H9 (cell line): ENCODE measurements at regions not wholly inside any gene's neighbourhood (a gene's known extent, or its start where the extent isn't known, plus 50 kb on each side); places are given as distances from the start of the nearest gene placed in this dataset.

Experiments used
- DNase-seq: peaks from one replicate; pipeline ENCODE4 v3.0.0-alpha.2; 2017
- H2AFZ ChIP-seq: one replicate; pipeline ENCODE4 v1.6.1; 2013; ENCODE audit warnings: mild to moderate bottlenecking, low read length, control low read depth, moderate library complexity
- H2AK5ac ChIP-seq: 2 replicates; pipeline ENCODE4 v1.6.1; 2013; ENCODE audit warnings: low read length, control low read depth, mixed read lengths; ENCODE audit not compliant: insufficient read length
- H2BK120ac ChIP-seq: one replicate; pipeline ENCODE4 v1.6.1; 2013; ENCODE audit warnings: low read depth, mild to moderate bottlenecking, low read length, control low read depth, inconsistent platforms; ENCODE audit not compliant: poor library complexity, severe bottlenecking
- H2BK12ac ChIP-seq: 2 replicates; pipeline ENCODE4 v1.6.1; 2013; ENCODE audit warnings: low read length, control low read depth, mixed read lengths, low read depth; ENCODE audit not compliant: insufficient read length
- H2BK15ac ChIP-seq: 2 replicates; pipeline ENCODE4 v1.6.1; 2013; ENCODE audit warnings: low read depth, low read length, control low read depth
- H2BK20ac ChIP-seq: one replicate; pipeline ENCODE4 v1.6.1; 2013; ENCODE audit warnings: low read depth, mild to moderate bottlenecking, low read length, control low read depth, inconsistent platforms; ENCODE audit not compliant: poor library complexity, severe bottlenecking
- H2BK5ac ChIP-seq: 2 replicates; pipeline ENCODE4 v1.6.1; 2013; ENCODE audit warnings: low read length, control low read depth, mixed read lengths; ENCODE audit not compliant: insufficient read length
- H3K14ac ChIP-seq: 2 replicates; pipeline ENCODE4 v1.6.1; 2013; ENCODE audit warnings: low read length, control low read depth; ENCODE audit not compliant: insufficient read depth
- H3K18ac ChIP-seq: 2 replicates; pipeline ENCODE4 v1.6.1; 2013; ENCODE audit warnings: low read depth, mild to moderate bottlenecking, mixed read lengths, low read length, control low read depth; ENCODE audit not compliant: insufficient read length
- H3K23ac ChIP-seq: 2 replicates; pipeline ENCODE4 v1.6.1; 2013; ENCODE audit warnings: low read length, control low read depth, mixed read lengths, low read depth; ENCODE audit not compliant: insufficient read length
- H3K23me2 ChIP-seq: 2 replicates; pipeline ENCODE4 v1.6.1; 2013; ENCODE audit warnings: low read depth, mild to moderate bottlenecking, mixed read lengths, low read length, control low read depth; ENCODE audit not compliant: insufficient read length, poor library complexity, severe bottlenecking
- H3K27ac ChIP-seq: 2 replicates; pipeline ENCODE4 v1.5.1; 2013; ENCODE audit warnings: low read length, control low read depth, mixed read lengths, low read depth; ENCODE audit not compliant: insufficient read length
- H3K27me3 ChIP-seq: 2 replicates; pipeline ENCODE4 v1.6.1; 2013; ENCODE audit warnings: low read length, control low read depth, inconsistent platforms; ENCODE audit not compliant: insufficient read depth
- H3K4ac ChIP-seq: 2 replicates; pipeline ENCODE4 v1.6.1; 2013; ENCODE audit warnings: low read depth, mild to moderate bottlenecking, control low read depth, inconsistent platforms, low read length, moderate library complexity
- H3K4me1 ChIP-seq: 2 replicates; pipeline ENCODE4 v1.6.1; 2013; ENCODE audit warnings: low read length, control low read depth, inconsistent platforms; ENCODE audit not compliant: insufficient read depth
- H3K4me2 ChIP-seq: 2 replicates; pipeline ENCODE4 v1.6.1; 2013; ENCODE audit warnings: low read length, control low read depth, mixed read lengths; ENCODE audit not compliant: insufficient read length, insufficient read depth
- H3K56ac ChIP-seq: 2 replicates; pipeline ENCODE4 v1.6.1; 2013; ENCODE audit warnings: low read depth, mild to moderate bottlenecking, mixed read lengths, low read length, control low read depth; ENCODE audit not compliant: insufficient read length
- H3K79me1 ChIP-seq: 2 replicates; pipeline ENCODE4 v1.6.1; 2013; ENCODE audit warnings: low read depth, mild to moderate bottlenecking, moderate library complexity, low read length, control low read depth, inconsistent platforms; ENCODE audit not compliant: insufficient read depth, poor library complexity, severe bottlenecking
- H3K79me2 ChIP-seq: 2 replicates; pipeline ENCODE4 v1.6.1; 2013; ENCODE audit warnings: low read length, control low read depth, inconsistent platforms; ENCODE audit not compliant: insufficient read depth
- H3K9ac ChIP-seq: 2 replicates; pipeline ENCODE4 v1.6.1; 2013; ENCODE audit warnings: low read length, control low read depth, mixed read lengths; ENCODE audit not compliant: insufficient read length; ENCODE audit errors: extremely low read depth
- H3K9me3 ChIP-seq: one replicate; pipeline ENCODE4 v1.6.1; 2013; ENCODE audit warnings: low read depth, low read length, inconsistent platforms; ENCODE audit not compliant: control insufficient read depth
- H3T11ph ChIP-seq: one replicate; pipeline ENCODE4 v1.6.1; 2013; ENCODE audit warnings: mild to moderate bottlenecking, low read length, control low read depth, inconsistent platforms
- H4K20me1 ChIP-seq: one replicate; pipeline ENCODE4 v1.6.1; 2013; ENCODE audit not compliant: control insufficient read depth, insufficient read length, insufficient read depth
- H4K5ac ChIP-seq: 2 replicates; pipeline ENCODE4 v1.6.1; 2013; ENCODE audit warnings: low read depth, mild to moderate bottlenecking, mixed read lengths, low read length, control low read depth; ENCODE audit not compliant: insufficient read length
- H4K8ac ChIP-seq: replicated peaks from 2 replicates; pipeline ENCODE4 v1.6.1; 2013; ENCODE audit warnings: low read length, control low read depth, mixed read lengths, low read depth; ENCODE audit not compliant: insufficient read length
- H4K91ac ChIP-seq: 2 replicates; pipeline ENCODE4 v1.6.1; 2013; ENCODE audit warnings: low read depth, mild to moderate bottlenecking, moderate library complexity, mixed read lengths, low read length, control low read depth; ENCODE audit not compliant: insufficient read length
- H3K27ac Mint-ChIP-seq, 3 experiments: 2 replicates in 2 of 3; 3 replicates in 1 of 3; pipeline ENCODE4 v1.8.0; 2020 to 2021; ENCODE audit warnings: mixed read lengths in 3 of 3, mild to moderate bottlenecking in 1 of 3, moderate library complexity in 1 of 3
- H3K27me3 Mint-ChIP-seq: 2 replicates; pipeline ENCODE4 v1.8.0; 2021; ENCODE audit warnings: low read depth, mild to moderate bottlenecking, moderate library complexity, mixed read lengths
- H3K36me3 Mint-ChIP-seq, 3 experiments: 2 replicates in 2 of 3; 3 replicates in 1 of 3; pipeline ENCODE4 v1.8.0; 2020 to 2021; ENCODE audit warnings: low read depth in 3 of 3, mixed read lengths in 3 of 3; ENCODE audit not compliant: insufficient read depth in 1 of 3
- H3K4me1 Mint-ChIP-seq, 2 experiments: 2 replicates each; pipeline ENCODE4 v1.8.0; 2020; ENCODE audit warnings: mixed read lengths in 2 of 2
- H3K4me3 Mint-ChIP-seq, 2 experiments: 2 replicates in 1 of 2; 3 replicates in 1 of 2; pipeline ENCODE4 v1.8.0; 2020 to 2021; ENCODE audit warnings: mild to moderate bottlenecking in 2 of 2, mixed read lengths in 2 of 2, moderate library complexity in 1 of 2
- H3K9me3 Mint-ChIP-seq, 2 experiments: 2 replicates in 1 of 2; 3 replicates in 1 of 2; pipeline ENCODE4 v1.8.0; 2020; ENCODE audit warnings: mild to moderate bottlenecking in 2 of 2, mixed read lengths in 2 of 2, moderate library complexity in 1 of 2
- WGBS: extraction: QIAGEN DNeasy Blood & Tissue Kit; methylation state at CpG from one replicate; pipeline ENCODE4 v1.1.7; 2013; ENCODE audit warnings: missing lambda C conversion rate, low lambda C conversion rate, mixed read lengths; ENCODE audit not compliant: insufficient read length; ENCODE audit errors: extremely low coverage; 5-methylcytosine and 5-hydroxymethylcytosine counted together
- TF ChIP-seq, protein P1 (sequence below): fragments of 200-600 bp; sonication (generic); conservative IDR thresholded peaks from 3 replicates; pipeline ENCODE4 v1.8.0; 2021; ENCODE audit warnings: antibody characterized with exemption, mild to moderate bottlenecking

DNA sequence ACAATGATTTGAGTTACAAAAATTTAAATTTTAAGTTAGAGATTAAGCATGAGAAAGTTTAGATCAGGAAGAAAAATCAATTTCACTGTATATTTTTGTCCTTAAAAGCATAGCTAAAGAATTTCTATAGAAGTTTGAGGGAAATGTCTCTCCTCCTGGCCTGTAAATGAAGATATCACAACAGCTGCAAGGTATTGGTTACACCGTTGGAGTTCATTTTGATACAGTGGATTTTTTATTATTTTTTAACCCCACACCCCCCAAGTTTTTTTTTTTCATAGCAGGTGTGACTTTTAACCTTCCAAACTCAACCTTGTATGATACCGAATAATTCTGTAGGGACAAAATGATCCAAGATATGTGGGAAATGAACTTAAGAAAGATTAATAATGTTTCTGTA, 156.3 kb downstream of the DISP1 start:
- H3K4me3 Mint-ChIP-seq, result no peak overlapping the region
- no peak overlapping the region for H4K5ac ChIP-seq
- H3K27ac Mint-ChIP-seq, result no peak overlapping the region
- no peaks in the 10 kb centered on the region for H4K20me1 ChIP-seq
- H4K8ac ChIP-seq, result no peak overlapping the region
- TF ChIP-seq, protein P1, sequence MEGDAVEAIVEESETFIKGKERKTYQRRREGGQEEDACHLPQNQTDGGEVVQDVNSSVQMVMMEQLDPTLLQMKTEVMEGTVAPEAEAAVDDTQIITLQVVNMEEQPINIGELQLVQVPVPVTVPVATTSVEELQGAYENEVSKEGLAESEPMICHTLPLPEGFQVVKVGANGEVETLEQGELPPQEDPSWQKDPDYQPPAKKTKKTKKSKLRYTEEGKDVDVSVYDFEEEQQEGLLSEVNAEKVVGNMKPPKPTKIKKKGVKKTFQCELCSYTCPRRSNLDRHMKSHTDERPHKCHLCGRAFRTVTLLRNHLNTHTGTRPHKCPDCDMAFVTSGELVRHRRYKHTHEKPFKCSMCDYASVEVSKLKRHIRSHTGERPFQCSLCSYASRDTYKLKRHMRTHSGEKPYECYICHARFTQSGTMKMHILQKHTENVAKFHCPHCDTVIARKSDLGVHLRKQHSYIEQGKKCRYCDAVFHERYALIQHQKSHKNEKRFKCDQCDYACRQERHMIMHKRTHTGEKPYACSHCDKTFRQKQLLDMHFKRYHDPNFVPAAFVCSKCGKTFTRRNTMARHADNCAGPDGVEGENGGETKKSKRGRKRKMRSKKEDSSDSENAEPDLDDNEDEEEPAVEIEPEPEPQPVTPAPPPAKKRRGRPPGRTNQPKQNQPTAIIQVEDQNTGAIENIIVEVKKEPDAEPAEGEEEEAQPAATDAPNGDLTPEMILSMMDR, result no peak
- H2BK5ac ChIP-seq, result no peak overlapping the region
- H2BK120ac ChIP-seq, result no peak overlapping the region
- no peak overlapping the region for H2AFZ ChIP-seq
- no peak overlapping the region for H2BK20ac ChIP-seq
- H3K9me3 Mint-ChIP-seq, result no peaks in the 10 kb centered on the region
- H3K27me3 Mint-ChIP-seq, result no peaks in the 10 kb centered on the region
- no peak overlapping the region for H3K27ac ChIP-seq
- no peak overlapping the region for H3K9ac ChIP-seq
- no peak overlapping the region for H3K18ac ChIP-seq
- no peak overlapping the region for H4K91ac ChIP-seq
- no CpG with 5 or more reads among the region's 2 CpGs for WGBS
- H3K79me1 ChIP-seq, result no peaks in the 10 kb centered on the region
- no peak overlapping the region for H3K56ac ChIP-seq
- DNase-seq, result no peak
- H3K4ac ChIP-seq, result no peak overlapping the region
- H2AK5ac ChIP-seq, result no peak overlapping the region
- H3K23me2 ChIP-seq, result no peaks in the 10 kb centered on the region
- H2BK15ac ChIP-seq, result no peak overlapping the region
- no peaks in the 10 kb centered on the region for H3K36me3 Mint-ChIP-seq
- H3K14ac ChIP-seq, result no peak overlapping the region
- H3K79me2 ChIP-seq, result no peaks in the 10 kb centered on the region
- H3T11ph ChIP-seq, result no peak overlapping the region
- H3K9me3 ChIP-seq, result no peaks in the 10 kb centered on the region
- H3K23ac ChIP-seq, result no peak overlapping the region
- peaks cover 0 to 7% of the 10 kb centered on the region in 2 experiments; a peak in 1 of 4 replicates for H3K4me1 Mint-ChIP-seq
- no peak overlapping the region for H3K4me2 ChIP-seq
- H3K4me1 ChIP-seq, result no peaks in the 10 kb centered on the region
- no peak overlapping the region for H2BK12ac ChIP-seq
- H3K27me3 ChIP-seq, result no peaks in the 10 kb centered on the region
